Body of pancreas (tissue), 4 donors: ENCODE measurements at regions not wholly inside any gene's neighbourhood (a gene's known extent, or its start where the extent isn't known, plus 50 kb on each side); places are given as distances from the start of the nearest gene placed in this dataset.

Source experiments
- CTCF ChIP-seq, 7 experiments: fragments of 450-650 bp in 4 of 7; fragments of 200-600 bp in 3 of 7; sonication (generic) in 3 of 7; IDR thresholded peaks; one replicate each; pipeline ENCODE4 v1.5.1; 2016 to 2019; ENCODE audit warnings: antibody characterized with exemption in 7 of 7
- POLR2A ChIP-seq, 3 donors: fragments of 450-650 bp; IDR thresholded peaks; one replicate each; pipeline ENCODE4 v1.6.1; 2016; ENCODE audit warnings: antibody characterized with exemption in 3 of 3, mild to moderate bottlenecking in 2 of 3

DNA sequence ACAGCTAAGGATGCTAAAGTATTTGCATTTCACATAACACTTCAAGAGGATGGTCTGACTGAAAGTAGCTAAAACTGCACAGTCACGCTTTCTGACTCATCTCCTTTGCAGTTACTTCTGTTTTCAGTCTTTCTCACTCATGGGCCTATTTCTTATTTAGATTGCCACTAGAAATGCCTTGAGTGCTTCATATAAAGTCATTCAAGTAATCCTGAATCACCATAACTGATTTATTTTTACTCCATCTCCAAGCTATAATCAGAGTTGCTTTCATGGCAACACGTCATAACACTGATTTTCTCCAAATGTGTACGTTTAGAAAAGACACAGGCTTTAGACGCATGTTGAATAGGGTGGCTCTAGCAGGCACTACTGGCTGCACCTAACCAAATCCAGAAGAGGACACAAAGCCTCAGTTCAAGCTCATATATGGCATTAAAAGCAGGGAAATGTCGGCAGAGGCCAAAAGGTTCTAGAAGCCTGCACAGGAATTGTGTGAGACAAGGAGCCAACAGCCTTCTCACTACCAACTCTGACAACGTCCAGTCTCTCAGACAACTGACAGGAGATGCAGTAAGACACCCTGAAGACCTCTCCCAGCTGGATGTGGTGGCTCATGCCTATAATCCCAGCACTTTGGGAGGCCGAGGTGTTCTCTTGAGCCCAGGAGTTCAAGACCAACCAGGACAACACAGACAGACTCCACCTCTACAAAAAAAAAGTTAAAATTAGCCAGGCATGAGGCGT, 64.1 kb upstream of the BEND6 start:
- TF ChIP-seq CTCF (IDR thresholded peaks at IDR 0.05) (no peak), POLR2A (IDR thresholded peaks at IDR 0.05) (no peak)
